HCT116 (cell line): ENCODE measurements at regions not wholly inside any gene's neighbourhood (a gene's known extent, or its start where the extent isn't known, plus 50 kb on each side); places are given as distances from the start of the nearest gene placed in this dataset.

Experiments used
- CBX3 ChIP-seq: IDR thresholded peaks from 2 replicates; pipeline ENCODE4 v1.6.1; 2012; ENCODE audit warnings: low read depth
- CEBPB ChIP-seq: IDR thresholded peaks from 2 replicates; pipeline ENCODE4 v1.6.1; 2012; ENCODE audit warnings: low read depth
- CTCF ChIP-seq, 3 experiments: fragments of 200-600 bp in 1 of 3; sonication (generic) in 1 of 3; IDR thresholded peaks in 2 of 3; conservative IDR thresholded peaks in 1 of 3; 2 replicates each; pipeline ENCODE4 v1.5.1; 2012 to 2017; ENCODE audit warnings: low read depth in 2 of 3, low read length in 2 of 3, antibody characterized with exemption in 1 of 3, borderline replicate concordance in 1 of 3, control low read depth in 1 of 3, mild to moderate bottlenecking in 1 of 3, mixed read lengths in 1 of 3, mixed run types in 1 of 3, moderate library complexity in 1 of 3; ENCODE audit not compliant: insufficient read depth in 1 of 3
- ELF1 ChIP-seq: IDR thresholded peaks from 2 replicates; pipeline ENCODE4 v1.6.1; 2012; ENCODE audit warnings: low read depth, borderline replicate concordance
- EZH2 ChIP-seq: fragments of 200-600 bp; sonication (generic); IDR thresholded peaks from 2 replicates; pipeline ENCODE4 v1.6.1; 2017; ENCODE audit warnings: antibody characterized with exemption, mixed run types
- JUND ChIP-seq: IDR thresholded peaks from 2 replicates; pipeline ENCODE4 v1.6.1; 2012
- POLR2A ChIP-seq: IDR thresholded peaks from 2 replicates; pipeline ENCODE4 v1.7.0; 2011; ENCODE audit warnings: borderline replicate concordance; ENCODE audit not compliant: insufficient read depth, insufficient read length; ENCODE audit errors: extremely low read depth
- POLR2AphosphoS5 ChIP-seq: IDR thresholded peaks from 2 replicates; pipeline ENCODE4 v1.6.1; 2011; ENCODE audit warnings: mild to moderate bottlenecking, low read depth, low read length, moderate library complexity
- REST ChIP-seq: IDR thresholded peaks from 2 replicates; pipeline ENCODE4 v1.6.1; 2012; ENCODE audit warnings: low read depth
- SIN3A ChIP-seq: IDR thresholded peaks from 2 replicates; pipeline ENCODE4 v1.6.1; 2012; ENCODE audit warnings: low read depth
- SP1 ChIP-seq: IDR thresholded peaks from 2 replicates; pipeline ENCODE4 v1.6.1; 2012; ENCODE audit warnings: low read depth
- ZBTB33 ChIP-seq: IDR thresholded peaks from 2 replicates; pipeline ENCODE4 v1.6.1; 2011; ENCODE audit warnings: mild to moderate bottlenecking, low read length, moderate library complexity; ENCODE audit not compliant: insufficient replicate concordance; ENCODE audit errors: extremely low read depth
- TF ChIP-seq, protein P1 (sequence below): IDR thresholded peaks from 2 replicates; pipeline ENCODE4 v1.6.1; 2012

GRCh38 chr6:102582569-102582968 lies 1189.1 kb downstream of the GRIK2 start:
- TF ChIP-seq CTCF (IDR thresholded peaks at IDR 0.05 in 2 of 3, conservative IDR thresholded peaks at IDR 0.05 in 1 of 3; ENCODE audit: borderline replicate concordance in 1 of 3, insufficient read depth in 1 of 3, low read depth in 2 of 3, low read length in 2 of 3) (no peak), POLR2A (no peak), EZH2 (no peak), ZBTB33 (no peak), ELF1 (no peak), POLR2AphosphoS5 (no peak), SP1 (no peak), CBX3 (no peak), JUND (no peak), CEBPB (no peak), REST (no peak), SIN3A (no peak)
- TF ChIP-seq, protein P1, sequence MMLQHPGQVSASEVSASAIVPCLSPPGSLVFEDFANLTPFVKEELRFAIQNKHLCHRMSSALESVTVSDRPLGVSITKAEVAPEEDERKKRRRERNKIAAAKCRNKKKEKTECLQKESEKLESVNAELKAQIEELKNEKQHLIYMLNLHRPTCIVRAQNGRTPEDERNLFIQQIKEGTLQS, result no peak
